Ovary (tissue), 7 donors: ENCODE measurements at regions not wholly inside any gene's neighbourhood (a gene's known extent, or its start where the extent isn't known, plus 50 kb on each side); places are given as distances from the start of the nearest gene placed in this dataset.

Experiments
- DNase-seq, 5 donors: peaks; one replicate each; pipeline ENCODE4 v3.0.0-alpha.2; 2019 to 2020
- H3K27ac ChIP-seq, 2 donors: fragments of 200-600 bp; one replicate each; pipeline versions ENCODE4 v1.5.1 to v1.8.0; 2019 to 2022
- H3K27me3 ChIP-seq: fragments of 200-600 bp; one replicate; pipeline ENCODE4 v1.8.0; 2022
- H3K36me3 ChIP-seq: fragments of 200-600 bp; sonication (generic); one replicate; pipeline ENCODE4 v1.5.1; 2019
- H3K4me1 ChIP-seq: one replicate; pipeline ENCODE4 v1.8.1; 2013; ENCODE audit warnings: mild to moderate bottlenecking, moderate library complexity; ENCODE audit not compliant: insufficient read depth
- H3K4me3 ChIP-seq: fragments of 200-600 bp; sonication (generic); one replicate; pipeline ENCODE4 v1.5.1; 2017
- H3K9me3 ChIP-seq, 2 donors: fragments of 200-600 bp in 1 of 2; sonication (generic) in 1 of 2; one replicate each; pipeline versions ENCODE4 v1.5.1 to v1.8.1; 2013 to 2019; ENCODE audit warnings: mild to moderate bottlenecking in 1 of 2, moderate library complexity in 1 of 2
- EP300 ChIP-seq: sonication (generic); formaldehyde crosslinking; IDR thresholded peaks from one replicate; pipeline ENCODE4 v1.6.1; 2017; ENCODE audit warnings: antibody characterized with exemption
- POLR2A ChIP-seq: fragments of 450-650 bp; IDR thresholded peaks from one replicate; pipeline ENCODE4 v1.6.1; 2017; ENCODE audit warnings: antibody characterized with exemption, mild to moderate bottlenecking, moderate library complexity
- WGBS, 3 donors: extraction: QIAGEN DNeasy Blood & Tissue Kit in 1 of 3; methylation state at CpG; one replicate each; pipeline versions ENCODE4 v1.1.5 to v1.1.7; 2013 to 2017; 5-methylcytosine and 5-hydroxymethylcytosine counted together
- intact Hi-C, 4 donors: fragments of 100-400 bp; cut with DNase I; formaldehyde crosslinking; loops; one replicate each; pipeline versions ENCODE4 v1.11.0 to v1.15.1; 2022 to 2023
- TF ChIP-seq, protein P1 (sequence below), 3 donors: fragments of 450-650 bp in 2 of 3; fragments of 200-600 bp in 1 of 3; IDR thresholded peaks; one replicate each; pipeline versions ENCODE4 v1.5.1 to v1.8.0; 2016 to 2022; ENCODE audit warnings: antibody characterized with exemption in 3 of 3, mild to moderate bottlenecking in 1 of 3
- donor health status: DM: no; HTN: no; CAD: no; lungs with moderate emphysema.
- donor health status: DM: no; HTN: no; CAD: no.
- donor health status: Bipolar disorder and iron deficiency.
- donor health status: DM: no; HTN: no; CAD: no.
- donor health status: DM: yes; HTN: yes; CAD: no.

DNA sequence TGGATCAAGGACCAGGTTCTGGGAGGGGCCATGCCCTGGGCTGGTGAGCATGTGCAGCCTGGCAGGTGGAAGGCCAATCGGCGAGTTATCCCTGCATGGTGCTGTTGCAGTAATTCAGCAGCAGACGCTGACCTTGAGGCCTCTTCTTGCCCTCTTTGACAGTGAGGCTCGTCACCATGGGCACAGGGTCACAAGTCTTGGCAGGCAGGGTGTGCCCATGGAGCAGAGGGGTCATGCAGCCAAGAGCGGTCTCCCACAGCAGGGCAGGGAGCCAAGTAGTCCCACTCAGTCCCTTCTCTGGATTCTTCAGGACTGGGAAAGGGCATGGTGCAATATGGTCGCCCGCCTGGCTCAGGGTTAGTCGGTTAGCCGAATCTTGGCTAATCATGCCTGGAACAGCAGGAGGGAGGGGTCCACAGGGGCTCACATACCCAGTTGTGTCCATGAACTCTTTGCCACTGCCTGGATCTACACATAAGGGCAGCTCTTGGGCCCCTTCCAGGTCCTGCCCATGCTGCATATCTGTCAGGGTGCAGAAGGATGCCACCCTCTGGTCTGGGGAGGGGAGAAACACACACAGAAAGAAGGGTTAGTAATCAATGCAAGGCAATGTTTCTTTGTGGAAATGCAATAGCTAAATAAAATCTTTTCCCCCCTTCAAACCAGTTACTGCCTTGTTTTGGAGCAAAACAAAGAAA, 226.8 kb downstream of the SIPA1L2 start:
- no peak for TF ChIP-seq POLR2A
- TF ChIP-seq EP300 = no peak
- TF ChIP-seq, protein P1, sequence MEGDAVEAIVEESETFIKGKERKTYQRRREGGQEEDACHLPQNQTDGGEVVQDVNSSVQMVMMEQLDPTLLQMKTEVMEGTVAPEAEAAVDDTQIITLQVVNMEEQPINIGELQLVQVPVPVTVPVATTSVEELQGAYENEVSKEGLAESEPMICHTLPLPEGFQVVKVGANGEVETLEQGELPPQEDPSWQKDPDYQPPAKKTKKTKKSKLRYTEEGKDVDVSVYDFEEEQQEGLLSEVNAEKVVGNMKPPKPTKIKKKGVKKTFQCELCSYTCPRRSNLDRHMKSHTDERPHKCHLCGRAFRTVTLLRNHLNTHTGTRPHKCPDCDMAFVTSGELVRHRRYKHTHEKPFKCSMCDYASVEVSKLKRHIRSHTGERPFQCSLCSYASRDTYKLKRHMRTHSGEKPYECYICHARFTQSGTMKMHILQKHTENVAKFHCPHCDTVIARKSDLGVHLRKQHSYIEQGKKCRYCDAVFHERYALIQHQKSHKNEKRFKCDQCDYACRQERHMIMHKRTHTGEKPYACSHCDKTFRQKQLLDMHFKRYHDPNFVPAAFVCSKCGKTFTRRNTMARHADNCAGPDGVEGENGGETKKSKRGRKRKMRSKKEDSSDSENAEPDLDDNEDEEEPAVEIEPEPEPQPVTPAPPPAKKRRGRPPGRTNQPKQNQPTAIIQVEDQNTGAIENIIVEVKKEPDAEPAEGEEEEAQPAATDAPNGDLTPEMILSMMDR (IDR thresholded peaks at IDR 0.05) = no peak
- Histone ChIP-seq H3K4me1 (no peaks in the 10 kb centered on the region), H3K36me3 (no peaks in the 10 kb centered on the region), H3K9me3 (no peaks in the 10 kb centered on the region), H3K27me3 (no peaks in the 10 kb centered on the region), H3K4me3 (no peak overlapping the region), H3K27ac (no peak overlapping the region)
- intact Hi-C loops = no loop called here
- WGBS, 3 donors = 96 to 98% (median 97%) methylated on average over 8 to 9 of the region's 9 CpGs
- no peak for DNase-seq

- H3K9me3 ChIP-seq = no peaks in the 10 kb centered on the region
- 93 to 97% (median 95%) methylated on average over 12 of the region's 12 CpGs for WGBS, 3 donors
- no peaks in the 10 kb centered on the region for H3K36me3 ChIP-seq
Observed at GRCh38 chr1:232398823-232399222, 231.1 kb downstream of the SIPA1L2 start.

DNA sequence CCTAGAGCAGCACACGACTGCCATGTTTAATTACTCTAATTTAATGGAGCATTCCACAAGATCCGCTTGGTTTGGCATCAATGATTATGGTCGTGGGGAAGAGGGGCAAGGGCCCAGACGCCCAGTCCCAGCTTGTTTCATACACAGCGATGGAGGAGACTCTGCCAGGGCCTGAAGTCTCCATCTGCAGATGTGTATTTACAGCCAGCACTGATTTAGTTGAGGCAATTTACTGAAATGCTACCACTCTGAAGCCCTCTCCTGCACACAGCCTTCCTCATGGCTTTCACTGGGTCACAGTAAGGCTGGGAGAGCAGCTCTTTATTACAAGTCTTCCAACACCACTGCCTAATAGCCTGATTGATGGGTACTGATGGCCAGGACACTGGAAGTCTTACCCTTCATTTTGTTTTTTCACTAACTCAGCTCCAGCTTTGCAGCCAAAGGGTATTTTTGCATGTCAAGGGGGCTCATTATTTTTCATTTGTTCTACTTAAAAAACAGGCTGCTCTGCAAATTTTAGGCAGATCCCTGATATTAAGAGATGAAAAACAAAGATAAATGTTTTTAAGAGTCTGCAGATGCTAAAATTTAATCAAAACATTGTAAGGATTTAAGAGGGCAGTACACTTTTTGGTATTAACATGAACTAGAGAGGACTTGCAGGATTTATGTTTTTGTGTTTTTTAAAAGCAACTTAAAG, 236.3 kb downstream of the SIPA1L2 start:
- no peak for TF ChIP-seq EP300
- TF ChIP-seq POLR2A = no peak
- TF ChIP-seq, protein P1 (IDR thresholded peaks at IDR 0.05) = no peak
- H3K4me3 ChIP-seq = no peak overlapping the region
- no peak for DNase-seq
- peaks cover 1% of the 10 kb centered on the region for H3K4me1 ChIP-seq
- intact Hi-C loops = no loop called here
- H3K36me3 ChIP-seq = no peaks in the 10 kb centered on the region
- no peaks in the 10 kb centered on the region for H3K27me3 ChIP-seq
- WGBS, 3 donors = 37 to 63% (median 59%) methylated on average over 5 of the region's 5 CpGs
- no peaks in the 10 kb centered on the region for H3K9me3 ChIP-seq
- H3K27ac ChIP-seq = no peak overlapping the region

More at GRCh38 chr1:232398823-232399222, 231.1 kb downstream of the SIPA1L2 start:
- Histone ChIP-seq H3K4me3 (no peak overlapping the region), H3K27ac (no peak overlapping the region), H3K27me3 (no peaks in the 10 kb centered on the region), H3K4me1 (no peaks in the 10 kb centered on the region)
- intact Hi-C loops = no loop called here
- DNase-seq = no peak
- TF ChIP-seq EP300 (no peak), POLR2A (no peak)
- TF ChIP-seq, protein P1 (IDR thresholded peaks at IDR 0.05) = no peak

DNA sequence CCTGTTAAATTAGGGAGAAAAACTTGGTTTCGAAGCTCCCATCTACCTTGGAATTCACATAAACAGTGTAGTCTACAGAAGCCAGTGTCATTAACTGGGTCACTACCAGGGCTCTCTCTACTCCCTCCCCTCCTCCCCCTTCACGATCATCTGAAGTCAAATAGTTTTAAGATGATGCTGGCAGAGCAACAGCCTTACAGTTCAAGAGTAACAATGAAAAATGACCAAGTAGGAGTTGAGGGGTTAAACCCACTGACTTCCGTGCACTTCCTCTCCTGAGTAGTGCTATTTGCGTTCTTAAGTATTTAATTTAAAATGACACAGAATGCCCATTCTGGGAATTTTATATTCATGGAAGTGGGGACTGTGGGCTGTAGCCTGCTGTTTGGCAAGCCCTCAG, 236.9 kb downstream of the SIPA1L2 start:
- no peaks in the 10 kb centered on the region for H3K9me3 ChIP-seq
- H3K27me3 ChIP-seq = no peaks in the 10 kb centered on the region
- H3K4me1 ChIP-seq = peaks cover 1% of the 10 kb centered on the region
- no peaks in the 10 kb centered on the region for H3K36me3 ChIP-seq
- DNase-seq = no peak
- no peak overlapping the region for H3K4me3 ChIP-seq
- WGBS, 3 donors = 16 to 28% (median 20%) methylated on average over 4 of the region's 4 CpGs
- H3K27ac ChIP-seq = no peak overlapping the region
- TF ChIP-seq POLR2A = no peak
- no peak for TF ChIP-seq EP300
- TF ChIP-seq, protein P1 (IDR thresholded peaks at IDR 0.05) = no peak
- intact Hi-C loops = no loop called here
